Pancreas (tissue), 10 donors: ENCODE measurements at regions not wholly inside any gene's neighbourhood (a gene's known extent, or its start where the extent isn't known, plus 50 kb on each side); places are given as distances from the start of the nearest gene placed in this dataset.

ENCODE experiments used
- ATAC-seq, 4 donors: fragments of 200-7000 bp; cut with Tn5 transposase; one replicate each; pipeline versions ENCODE4 v1.8.0 to v1.9.1; 2020; ENCODE audit warnings: mild to moderate bottlenecking in 4 of 4, moderate library complexity in 4 of 4
- DNase-seq, 6 donors: peaks; one replicate each; pipeline ENCODE4 v3.0.0-alpha.2; 2020
- FAIRE-seq: peaks from 2 replicates; lab custom pipeline; 2012; peaks lifted over from hg19 to GRCh38; lab: Jason Lieb, UNC
- H3K27ac ChIP-seq, 4 donors: fragments of 200-600 bp; sonication (generic); 1 replicate in 3 of 4; 2 replicates in 1 of 4; pipeline versions ENCODE4 v1.5.0 to v1.8.0; 2020
- H3K27me3 ChIP-seq, 4 donors: fragments of 200-600 bp; one replicate each; pipeline ENCODE4 v1.8.0; 2021
- H3K36me3 ChIP-seq, 3 donors: fragments of 200-600 bp; sonication (generic) in 1 of 3; one replicate each; pipeline versions ENCODE4 v1.5.0 to v1.8.0; 2020 to 2021
- H3K4me1 ChIP-seq, 3 donors: fragments of 200-600 bp; one replicate each; pipeline ENCODE4 v1.8.0; 2021
- H3K4me3 ChIP-seq, 4 donors: fragments of 200-600 bp; sonication (generic) in 2 of 4; one replicate each; pipeline versions ENCODE4 v1.5.0 to v1.8.0; 2020 to 2021
- H3K9me3 ChIP-seq, 4 donors: fragments of 200-600 bp; one replicate each; pipeline ENCODE4 v1.8.0; 2021
- WGBS, 2 donors: extraction: QIAGEN DNeasy Blood & Tissue Kit; methylation state at CpG; one replicate each; pipeline ENCODE4 v1.1.7; 2013; 5-methylcytosine and 5-hydroxymethylcytosine counted together
- intact Hi-C, 3 donors: fragments of 100-400 bp; cut with DNase I; formaldehyde crosslinking; loops; one replicate each; pipeline versions ENCODE4 v1.11.1 to v1.14.2; 2022
- TF ChIP-seq, protein P1 (sequence below), 4 donors: fragments of 200-600 bp; sonication (generic) in 3 of 4; IDR thresholded peaks; one replicate each; pipeline versions ENCODE4 v1.5.0 to v1.8.0; 2021; ENCODE audit warnings: antibody characterized with exemption in 4 of 4
- donor health status: healthy with polysubstance abuse.
- donor health status: DM: no; HTN: no; CAD: no; lungs with moderate emphysema.
- donor health status: DM: no; HTN: no; CAD: no.
- donor health status: control.
- donor health status: control.
- donor health status: Bipolar disorder and iron deficiency.
- donor health status: DM: yes; HTN: yes; CAD: no.
- donor health status: DM: no; HTN: no; CAD: no.
- donor health status: DM: no; HTN: no; CAD: no.
- donor health status: DM: yes; HTN: yes; CAD: no.

DNA sequence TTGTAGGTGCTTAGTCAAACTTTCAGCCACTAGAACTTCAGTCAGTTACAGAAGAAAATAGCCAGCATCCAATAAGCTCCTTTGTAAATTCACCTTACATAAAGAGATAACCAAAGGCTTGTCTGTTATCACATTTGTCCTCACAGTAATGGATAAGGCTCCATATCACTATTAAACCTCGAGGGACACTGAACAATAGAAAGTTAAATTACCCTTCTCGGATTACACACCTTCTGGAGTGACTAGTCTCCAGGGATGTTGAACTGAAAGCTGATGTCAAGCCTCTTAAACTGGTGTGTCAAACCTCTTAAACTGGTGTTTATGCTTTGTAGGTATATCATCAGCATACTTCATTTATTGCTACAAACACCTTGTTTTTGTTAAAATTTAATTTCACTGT lies 639.0 kb downstream of the CENPC start:
- intact Hi-C loops: no loop called here
- H3K27me3 ChIP-seq: no peaks in the 10 kb centered on the region
- no peaks in the 10 kb centered on the region for H3K4me1 ChIP-seq
- H3K27ac ChIP-seq: no peak overlapping the region
- no peaks in the 10 kb centered on the region for H3K9me3 ChIP-seq
- ATAC-seq: no peak
- FAIRE-seq: no peak
- H3K4me3 ChIP-seq: no peak overlapping the region
- WGBS, 2 donors: 7 to 15% methylated on average over 2 of the region's 2 CpGs
- no peak for DNase-seq
- no peaks in the 10 kb centered on the region for H3K36me3 ChIP-seq
- TF ChIP-seq, protein P1, sequence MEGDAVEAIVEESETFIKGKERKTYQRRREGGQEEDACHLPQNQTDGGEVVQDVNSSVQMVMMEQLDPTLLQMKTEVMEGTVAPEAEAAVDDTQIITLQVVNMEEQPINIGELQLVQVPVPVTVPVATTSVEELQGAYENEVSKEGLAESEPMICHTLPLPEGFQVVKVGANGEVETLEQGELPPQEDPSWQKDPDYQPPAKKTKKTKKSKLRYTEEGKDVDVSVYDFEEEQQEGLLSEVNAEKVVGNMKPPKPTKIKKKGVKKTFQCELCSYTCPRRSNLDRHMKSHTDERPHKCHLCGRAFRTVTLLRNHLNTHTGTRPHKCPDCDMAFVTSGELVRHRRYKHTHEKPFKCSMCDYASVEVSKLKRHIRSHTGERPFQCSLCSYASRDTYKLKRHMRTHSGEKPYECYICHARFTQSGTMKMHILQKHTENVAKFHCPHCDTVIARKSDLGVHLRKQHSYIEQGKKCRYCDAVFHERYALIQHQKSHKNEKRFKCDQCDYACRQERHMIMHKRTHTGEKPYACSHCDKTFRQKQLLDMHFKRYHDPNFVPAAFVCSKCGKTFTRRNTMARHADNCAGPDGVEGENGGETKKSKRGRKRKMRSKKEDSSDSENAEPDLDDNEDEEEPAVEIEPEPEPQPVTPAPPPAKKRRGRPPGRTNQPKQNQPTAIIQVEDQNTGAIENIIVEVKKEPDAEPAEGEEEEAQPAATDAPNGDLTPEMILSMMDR (IDR thresholded peaks at IDR 0.05): no peak

- WGBS, 2 donors: 88 to 93% methylated on average over 26 of the region's 26 CpGs
- ATAC-seq (no peak), DNase-seq (peak in 3 of 6 donors; percentile 13 to 68 (median 56)), FAIRE-seq (no peak)
- no peaks in the 10 kb centered on the region for H3K36me3 ChIP-seq
- TF ChIP-seq, protein P1 (IDR thresholded peaks at IDR 0.05): no peak
- no peaks in the 10 kb centered on the region for H3K9me3 ChIP-seq
- H3K4me1 ChIP-seq: no peaks in the 10 kb centered on the region
- no peaks in the 10 kb centered on the region for H3K27me3 ChIP-seq
- intact Hi-C loops: no loop called here
- no peak overlapping the region for H3K27ac ChIP-seq
- H3K4me3 ChIP-seq: no peak overlapping the region
Measured at GRCh38 chr4:66899422-66900065, 645.8 kb downstream of the CENPC start.

- TF ChIP-seq, protein P1 (IDR thresholded peaks at IDR 0.05): no peak
- no peaks in the 10 kb centered on the region for H3K4me1 ChIP-seq
- no peak for FAIRE-seq
- H3K36me3 ChIP-seq: no peaks in the 10 kb centered on the region
- ATAC-seq: no peak
- H3K9me3 ChIP-seq: no peaks in the 10 kb centered on the region
- 55 to 82% methylated on average over 1 of the region's 1 CpG for WGBS, 2 donors
- H3K4me3 ChIP-seq: no peak overlapping the region
- intact Hi-C loops: no loop called here
- H3K27me3 ChIP-seq: no peaks in the 10 kb centered on the region
- H3K27ac ChIP-seq: no peak overlapping the region
- DNase-seq: no peak
Measured at GRCh38 chr4:66893807-66894206, 651.5 kb downstream of the CENPC start.

DNA sequence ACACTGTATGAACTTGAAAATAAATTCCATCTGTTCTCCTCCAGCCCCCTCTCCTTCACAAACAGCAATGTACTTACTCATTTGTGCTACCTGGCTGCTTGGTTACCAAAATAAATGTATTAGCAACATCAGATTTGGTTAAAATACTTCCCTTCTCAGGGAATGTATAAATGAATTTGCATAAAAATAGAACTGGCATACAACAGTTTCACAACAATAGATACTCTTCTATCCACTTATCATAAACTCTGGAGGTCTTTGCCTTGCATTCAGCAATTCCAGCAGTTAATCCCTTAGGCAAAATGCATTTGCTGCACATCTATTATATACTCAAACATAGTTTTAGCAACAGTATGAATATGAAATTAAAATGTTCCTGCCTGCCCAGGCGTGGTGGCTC lies 658.2 kb downstream of the CENPC start:
- Histone ChIP-seq H3K27ac (no peak overlapping the region), H3K4me1 (no peaks in the 10 kb centered on the region), H3K36me3 (no peaks in the 10 kb centered on the region), H3K9me3 (no peaks in the 10 kb centered on the region), H3K4me3 (no peak overlapping the region), H3K27me3 (no peaks in the 10 kb centered on the region)
- TF ChIP-seq, protein P1 (IDR thresholded peaks at IDR 0.05): no peak
- intact Hi-C loops: no loop called here
- 53 to 83% methylated on average over 1 of the region's 1 CpG for WGBS, 2 donors
- no peak for DNase-seq
- FAIRE-seq: no peak
- ATAC-seq: no peak

GRCh38 chr4:66885501-66886165 lies 659.7 kb downstream of the CENPC start:
- Histone ChIP-seq H3K27ac (no peak overlapping the region), H3K4me3 (no peak overlapping the region), H3K9me3 (no peaks in the 10 kb centered on the region), H3K27me3 (no peaks in the 10 kb centered on the region), H3K4me1 (no peaks in the 10 kb centered on the region), H3K36me3 (no peaks in the 10 kb centered on the region)
- WGBS, 2 donors: 57 to 80% methylated on average over 1 of the region's 1 CpG
- intact Hi-C loops: no loop called here
- DNase-seq (no peak), ATAC-seq (no peak), FAIRE-seq (no peak)
- TF ChIP-seq, protein P1 (IDR thresholded peaks at IDR 0.05): no peak
